Ishikawa (cell line): ENCODE measurements at regions not wholly inside any gene's neighbourhood (a gene's known extent, or its start where the extent isn't known, plus 50 kb on each side); places are given as distances from the start of the nearest gene placed in this dataset.

Source experiments
- CREB1 ChIP-seq: IDR thresholded peaks from 2 replicates; pipeline ENCODE4 v1.6.1; 2012; ENCODE audit warnings: low read depth
- EGR1 ChIP-seq: IDR thresholded peaks from 2 replicates; pipeline ENCODE4 v1.6.1; 2012
- EP300 ChIP-seq: IDR thresholded peaks from 2 replicates; pipeline ENCODE4 v1.6.1; 2012; ENCODE audit warnings: borderline replicate concordance
- FOXM1 ChIP-seq: IDR thresholded peaks from 2 replicates; pipeline ENCODE4 v1.6.1; 2012; ENCODE audit warnings: low read depth, borderline replicate concordance
- NFIC ChIP-seq: IDR thresholded peaks from 2 replicates; pipeline ENCODE4 v1.6.1; 2012
- RAD21 ChIP-seq: IDR thresholded peaks from 2 replicates; pipeline ENCODE4 v1.6.1; 2012; ENCODE audit warnings: low read depth
- REST ChIP-seq: IDR thresholded peaks from 2 replicates; pipeline ENCODE4 v1.6.1; 2012; ENCODE audit warnings: low read depth, mild to moderate bottlenecking
- TAF1 ChIP-seq: IDR thresholded peaks from 2 replicates; pipeline ENCODE4 v1.6.1; 2012; ENCODE audit warnings: low read depth, mild to moderate bottlenecking
- TCF12 ChIP-seq: IDR thresholded peaks from 2 replicates; pipeline ENCODE4 v1.6.1; 2012; ENCODE audit warnings: low read depth
- TEAD4 ChIP-seq: IDR thresholded peaks from 2 replicates; pipeline ENCODE4 v1.6.1; 2012
- USF1 ChIP-seq: IDR thresholded peaks from 2 replicates; pipeline ENCODE4 v1.6.1; 2012
- YY1 ChIP-seq: IDR thresholded peaks from 2 replicates; pipeline ENCODE4 v1.6.1; 2012; ENCODE audit warnings: low read depth
- ZBTB7A ChIP-seq: IDR thresholded peaks from 2 replicates; pipeline ENCODE4 v1.6.1; 2012; ENCODE audit warnings: low read depth
- TF ChIP-seq, protein P1 (sequence below): IDR thresholded peaks from 2 replicates; pipeline ENCODE4 v1.6.1; 2012

- no peak for TF ChIP-seq TEAD4
- no peak for TF ChIP-seq RAD21
Measured at GRCh38 chr14:101194373-101195308, 291.1 kb upstream of the RTL1 start.

DNA sequence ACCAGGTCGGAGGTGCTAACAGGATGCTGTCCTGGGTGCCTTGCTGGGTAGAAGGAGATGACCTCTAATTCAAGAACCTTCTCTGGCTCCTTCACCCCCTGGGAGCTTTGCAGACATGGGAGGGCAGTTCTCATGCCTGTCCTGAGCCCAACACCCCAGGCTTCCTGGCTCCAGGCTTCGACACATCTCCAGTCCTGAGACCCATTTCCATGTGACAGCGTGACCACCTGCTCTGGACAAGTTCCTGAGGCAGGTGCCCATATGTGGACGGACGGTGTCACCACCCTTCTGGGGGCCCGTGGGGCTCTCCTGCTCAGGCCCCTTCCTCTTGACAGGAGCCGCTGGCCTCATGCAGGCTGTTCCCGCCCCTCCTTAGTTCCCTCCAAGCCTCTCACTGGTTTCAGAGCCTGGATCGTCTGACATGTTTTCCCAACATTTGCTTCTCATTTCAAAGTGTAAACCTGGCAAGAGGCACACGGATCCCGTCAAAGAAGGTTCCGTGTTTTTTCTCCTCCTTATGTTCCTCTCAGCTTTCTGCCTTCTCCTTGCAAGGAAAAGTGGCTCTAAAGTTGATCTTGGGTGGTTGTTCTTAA lies 291.9 kb upstream of the RTL1 start:
- TF ChIP-seq CREB1 (no peak), FOXM1 (no peak), TEAD4 (no peak), USF1 (no peak), EGR1 (no peak), TCF12 (no peak), NFIC (no peak), ZBTB7A (no peak), REST (no peak), TAF1 (no peak), EP300 (no peak), YY1 (no peak)
- TF ChIP-seq, protein P1, sequence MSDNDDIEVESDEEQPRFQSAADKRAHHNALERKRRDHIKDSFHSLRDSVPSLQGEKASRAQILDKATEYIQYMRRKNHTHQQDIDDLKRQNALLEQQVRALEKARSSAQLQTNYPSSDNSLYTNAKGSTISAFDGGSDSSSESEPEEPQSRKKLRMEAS, result no peak

GRCh38 chr14:101196051-101196712 lies 292.7 kb upstream of the RTL1 start:
- TF ChIP-seq FOXM1 (no peak), TCF12 (no peak), TEAD4 (no peak), CREB1 (no peak), NFIC (no peak), REST (no peak), USF1 (no peak), EGR1 (no peak)
- TF ChIP-seq, protein P1, result no peak

GRCh38 chr14:101196795-101197590 lies 293.5 kb upstream of the RTL1 start:
- TF ChIP-seq, protein P1, result no peak
- TF ChIP-seq TCF12, result no peak
- no peak for TF ChIP-seq FOXM1
- no peak for TF ChIP-seq CREB1
- no peak for TF ChIP-seq NFIC
- TF ChIP-seq TEAD4, result no peak
- no peak for TF ChIP-seq YY1
- TF ChIP-seq REST, result no peak
